KMS-11 (cell line): ENCODE measurements at regions not wholly inside any gene's neighbourhood (a gene's known extent, or its start where the extent isn't known, plus 50 kb on each side); places are given as distances from the start of the nearest gene placed in this dataset.

ENCODE experiments used
- H2AFZ ChIP-seq: fragments of 200-600 bp; sonication (generic); 2 replicates; pipeline ENCODE4 v1.6.1; 2016; ENCODE audit warnings: antibody characterized with exemption, mixed run types, low read depth
- H3K27ac ChIP-seq: fragments of 200-600 bp; sonication (generic); 2 replicates; pipeline ENCODE4 v1.6.1; 2016; ENCODE audit warnings: mild to moderate bottlenecking, mixed run types
- H3K27me3 ChIP-seq: fragments of 200-600 bp; sonication (generic); 2 replicates; pipeline ENCODE4 v1.6.1; 2017; ENCODE audit warnings: mild to moderate bottlenecking, low read depth, mixed run types, moderate library complexity; ENCODE audit not compliant: insufficient read depth
- H3K36me3 ChIP-seq: fragments of 200-600 bp; sonication (generic); 2 replicates; pipeline ENCODE4 v1.6.1; 2017; ENCODE audit warnings: mild to moderate bottlenecking, mixed run types; ENCODE audit not compliant: insufficient read depth
- H3K4me1 ChIP-seq: fragments of 200-600 bp; sonication (generic); 2 replicates; pipeline ENCODE4 v1.6.1; 2016; ENCODE audit warnings: mild to moderate bottlenecking, low read depth, mixed run types; ENCODE audit not compliant: poor library complexity, severe bottlenecking
- H3K4me2 ChIP-seq: fragments of 200-600 bp; sonication (generic); 2 replicates; pipeline ENCODE4 v1.7.0; 2016; ENCODE audit warnings: mild to moderate bottlenecking, mixed run types
- H3K4me3 ChIP-seq: fragments of 200-600 bp; sonication (generic); IDR thresholded peaks from 2 replicates; pipeline ENCODE4 v1.6.1; 2017; ENCODE audit warnings: low read depth, low read length, mixed read lengths; ENCODE audit not compliant: insufficient read depth
- H3K79me2 ChIP-seq: fragments of 200-600 bp; sonication (generic); 2 replicates; pipeline ENCODE4 v1.6.1; 2016; ENCODE audit warnings: low read depth, mixed run types; ENCODE audit not compliant: insufficient read depth
- H3K9ac ChIP-seq: fragments of 200-600 bp; sonication (generic); 2 replicates; pipeline ENCODE4 v1.6.1; 2016; ENCODE audit warnings: mild to moderate bottlenecking, mixed run types
- H4K20me1 ChIP-seq: fragments of 200-600 bp; sonication (generic); 2 replicates; pipeline ENCODE4 v1.6.1; 2016; ENCODE audit warnings: mild to moderate bottlenecking, mixed run types; ENCODE audit not compliant: insufficient read depth
- CTCF ChIP-seq: fragments of 200-600 bp; sonication (generic); conservative IDR thresholded peaks from 2 replicates; pipeline ENCODE4 v1.6.1; 2017; ENCODE audit warnings: low read depth, mild to moderate bottlenecking, antibody characterized with exemption, low read length, moderate library complexity, mixed read lengths

- Histone ChIP-seq H3K9ac (no peak overlapping the region), H2AFZ (no peak overlapping the region), H3K4me1 (no peaks in the 10 kb centered on the region), H3K4me2 (no peak overlapping the region), H4K20me1 (no peaks in the 10 kb centered on the region), H3K36me3 (no peaks in the 10 kb centered on the region), H3K4me3 (no peak overlapping the region), H3K79me2 (no peaks in the 10 kb centered on the region), H3K27ac (no peak overlapping the region), H3K27me3 (no peaks in the 10 kb centered on the region)
- TF ChIP-seq CTCF: no peak
Measured at GRCh38 chr19:28563964-28564921, 648.7 kb downstream of the UQCRFS1 start.

GRCh38 chr19:28560786-28561185 lies 652.2 kb downstream of the UQCRFS1 start:
- Histone ChIP-seq H3K4me1 (no peaks in the 10 kb centered on the region), H3K4me3 (no peak overlapping the region), H3K27me3 (no peaks in the 10 kb centered on the region), H3K27ac (no peak overlapping the region), H4K20me1 (no peaks in the 10 kb centered on the region), H2AFZ (no peak overlapping the region), H3K36me3 (no peaks in the 10 kb centered on the region), H3K4me2 (no peak overlapping the region), H3K79me2 (no peaks in the 10 kb centered on the region), H3K9ac (no peak overlapping the region)
- no peak for TF ChIP-seq CTCF

GRCh38 chr19:28558783-28559182 lies 654.2 kb downstream of the UQCRFS1 start:
- Histone ChIP-seq H3K4me3 (no peak overlapping the region), H2AFZ (no peak overlapping the region), H3K4me2 (no peak overlapping the region), H4K20me1 (no peaks in the 10 kb centered on the region), H3K27me3 (no peaks in the 10 kb centered on the region), H3K9ac (no peak overlapping the region), H3K79me2 (no peaks in the 10 kb centered on the region), H3K36me3 (no peaks in the 10 kb centered on the region), H3K4me1 (no peaks in the 10 kb centered on the region), H3K27ac (no peak overlapping the region)
- no peak for TF ChIP-seq CTCF

- Histone ChIP-seq H3K27me3 (no peaks in the 10 kb centered on the region), H4K20me1 (no peaks in the 10 kb centered on the region), H3K4me3 (no peak overlapping the region), H3K27ac (no peak overlapping the region), H2AFZ (no peak overlapping the region), H3K9ac (no peak overlapping the region), H3K79me2 (no peaks in the 10 kb centered on the region), H3K4me2 (no peak overlapping the region), H3K4me1 (no peaks in the 10 kb centered on the region), H3K36me3 (no peaks in the 10 kb centered on the region)
- no peak for TF ChIP-seq CTCF
Measured at GRCh38 chr19:28556371-28556770, 656.6 kb downstream of the UQCRFS1 start.
